ENCODE measurements at regions not wholly inside any gene's neighbourhood (a gene's known extent, or its start where the extent isn't known, plus 50 kb on each side); places are given as distances from the start of the nearest gene placed in this dataset.

DNA sequence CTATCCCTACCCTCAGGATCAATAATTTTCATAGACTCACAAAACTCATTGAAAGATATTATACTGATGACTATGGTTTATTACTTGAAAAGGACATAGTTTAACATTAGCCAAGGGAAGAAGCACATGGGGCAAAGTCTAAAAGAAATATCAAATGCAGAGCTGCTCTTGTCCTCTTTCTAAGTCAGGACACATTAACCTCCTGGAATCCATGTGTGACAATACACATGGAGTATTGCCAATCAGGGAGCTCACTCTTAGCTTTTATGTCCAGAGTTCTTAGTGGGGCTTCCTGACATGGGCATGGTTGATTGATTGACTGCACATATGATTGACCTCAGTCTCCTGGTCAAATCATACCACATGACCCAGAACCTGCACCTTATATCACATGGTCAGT, 165.5 kb upstream of the COX7C start:
- TF ChIP-seq HDGF (IDR thresholded peaks at IDR 0.05) = no peak
- no peak for TF ChIP-seq MAFK (IDR thresholded peaks at IDR 0.05; ENCODE audit: low read length)
- TF ChIP-seq ZNF780A (CRISPR knock-in tag; IDR thresholded peaks at IDR 0.05) = no peak
- TF ChIP-seq JUN (IDR thresholded peaks at IDR 0.05; ENCODE audit: borderline replicate concordance, low read depth, low read length) = no peak
- TF ChIP-seq JUN (CRISPR knock-in tag; IDR thresholded peaks at IDR 0.05; ENCODE audit: borderline replicate concordance) = no peak
- TF ChIP-seq SRSF1 (IDR thresholded peaks at IDR 0.05; ENCODE audit: low read depth, low read length) = no peak
- no peak for TF ChIP-seq SP2 (IDR thresholded peaks at IDR 0.05; ENCODE audit: extremely low read depth, low read depth, low read length, poor library complexity, severe bottlenecking)
